ENCODE measurements at regions not wholly inside any gene's neighbourhood (a gene's known extent, or its start where the extent isn't known, plus 50 kb on each side); places are given as distances from the start of the nearest gene placed in this dataset.

- Histone ChIP-seq H3K9me3 (ENCODE audit: insufficient read depth in 2 of 2, low read depth in 1 of 2, low read length in 1 of 2) (no peaks in the 10 kb centered on the region), H3K79me2 (ENCODE audit: control insufficient read depth in 1 of 2, insufficient read depth in 2 of 2, low read length in 2 of 2) (no peaks in the 10 kb centered on the region), H3K14ac (ENCODE audit: insufficient read length) (no peak overlapping the region), H3K4me3 (ENCODE audit: extremely low read depth in 1 of 4, insufficient read depth in 2 of 4, low read depth in 3 of 4, low read length in 4 of 4) (no peak overlapping the region), H2BK5ac (ENCODE audit: low read depth, low read length) (no peak overlapping the region), H3K23ac (ENCODE audit: insufficient read length) (no peak overlapping the region), H2AFZ (ENCODE audit: low read length) (no peak overlapping the region), H2BK15ac (ENCODE audit: low read length) (0 out of 2 replicates have a peak overlapping the region, but pooled peaks have one; percentile 22), H3K27me3 (replicated peaks in 1 of 4; ENCODE audit: control insufficient read depth in 3 of 4, extremely low read depth in 1 of 4, insufficient read depth in 3 of 4, low read length in 3 of 4) (no peaks in the 10 kb centered on the region), H3K23me2 (ENCODE audit: low read depth, low read length) (no peaks in the 10 kb centered on the region; the same call in 1 of the 2 replicates), H4K8ac (ENCODE audit: extremely low read depth, insufficient read depth, low read length) (no peak overlapping the region), H2AK5ac (ENCODE audit: low read depth, low read length) (no peak overlapping the region), H3K79me1 (ENCODE audit: low read depth, low read length) (no peaks in the 10 kb centered on the region), H3K4me1 (replicated peaks in 1 of 4; ENCODE audit: control insufficient read depth in 3 of 4, insufficient read depth in 4 of 4, low read length in 3 of 4) (no peaks in the 10 kb centered on the region), H4K5ac (ENCODE audit: insufficient read length, low read depth, low read length) (no peak overlapping the region), H3K9ac (replicated peaks in 1 of 4; ENCODE audit: extremely low read depth in 1 of 4, low read depth in 3 of 4, low read length in 3 of 4) (no peak overlapping the region), H4K91ac (replicated peaks; ENCODE audit: insufficient read length, low read length) (no peak overlapping the region), H2BK20ac (ENCODE audit: low read length) (no peak overlapping the region), H2BK120ac (replicated peaks; ENCODE audit: low read depth, low read length) (no peak overlapping the region), H4K20me1 (replicated peaks in 1 of 2; ENCODE audit: control insufficient read depth in 1 of 2, insufficient read depth in 2 of 2, low read length in 2 of 2) (no peaks in the 10 kb centered on the region), H3K27ac (ENCODE audit: low read depth, low read length) (no peak overlapping the region), H3K4me2 (ENCODE audit: insufficient read depth in 1 of 2, low read depth in 2 of 2, low read length in 2 of 2) (no peak overlapping the region), H3K56ac (replicated peaks; ENCODE audit: insufficient read length, low read depth, low read length) (no peak overlapping the region), H2BK12ac (ENCODE audit: low read depth, low read length) (peak overlapping the region; percentile 64; the same call in 1 of the 2 replicates), H3K18ac (ENCODE audit: extremely low read depth, low read length) (no peak overlapping the region), H3K36me3 (ENCODE audit: control insufficient read depth in 2 of 4, insufficient read depth in 4 of 4, low read length in 3 of 4) (no peaks in the 10 kb centered on the region), H3K4ac (replicated peaks; ENCODE audit: insufficient read length, low read depth, low read length) (no peak overlapping the region)
- FAIRE-seq (no peak), DNase-seq (ENCODE audit: low read depth in 1 of 2, low spot score in 2 of 2) (no peak)
- ChIA-PET CTCF (ENCODE audit: partially characterized antibody) (no interaction called here), POLR2A (ENCODE audit: partially characterized antibody) (no interaction called here)
- WGBS, 2 experiments (ENCODE audit: extremely low coverage in 1 of 2, insufficient coverage in 1 of 2, insufficient read length in 1 of 2, insufficient replicate concordance in 2 of 2, low coverage in 1 of 2, low lambda C conversion rate in 2 of 2, missing lambda C conversion rate in 1 of 2): 27 to 88% methylated on average over 1 of the region's 1 CpG
- TF ChIP-seq RAD21 (IDR thresholded peaks at IDR 0.05 in 1 of 2, conservative IDR thresholded peaks at IDR 0.05 in 1 of 2; ENCODE audit: low read depth in 2 of 2, low read length in 2 of 2) (no peak), CTBP2 (IDR thresholded peaks at IDR 0.05; ENCODE audit: borderline replicate concordance, insufficient read depth, insufficient read length, low read length) (no peak), RFX5 (IDR thresholded peaks at IDR 0.05; ENCODE audit: borderline replicate concordance, low read depth, low read length) (no peak), HDAC2 (IDR thresholded peaks at IDR 0.05; ENCODE audit: borderline replicate concordance in 1 of 2, low read depth in 2 of 2, low read length in 2 of 2) (no peak), CEBPB (IDR thresholded peaks at IDR 0.05; ENCODE audit: low read depth, low read length) (no peak), POLR2A (IDR thresholded peaks at IDR 0.05; ENCODE audit: control extremely low read depth in 1 of 2, low read depth in 2 of 2, low read length in 2 of 2) (no peak), TEAD4 (IDR thresholded peaks at IDR 0.05; ENCODE audit: low read depth, low read length) (no peak), MAX (IDR thresholded peaks at IDR 0.05) (no peak), NRF1 (IDR thresholded peaks at IDR 0.05; ENCODE audit: low read depth, low read length) (no peak), TAF7 (optimal IDR thresholded peaks at IDR 0.05; ENCODE audit: borderline replicate concordance, low read depth, low read length) (no peak), SP4 (IDR thresholded peaks at IDR 0.05; ENCODE audit: low read length) (no peak), SUZ12 (IDR thresholded peaks at IDR 0.05; ENCODE audit: low read length) (no peak), KDM5A (IDR thresholded peaks at IDR 0.05; ENCODE audit: low read length) (no peak), TBP (IDR thresholded peaks at IDR 0.05; ENCODE audit: low read depth, low read length) (no peak), ZNF274 (IDR thresholded peaks at IDR 0.05; ENCODE audit: borderline replicate concordance, extremely low read depth, low read length) (no peak), TCF12 (IDR thresholded peaks at IDR 0.05; ENCODE audit: low read depth, low read length) (no peak)
These were observed 139.7 kb upstream of the PTER start for GRCh38 chr10:16297069-16297468.
